NCI-H1417 (cell line): ENCODE measurements at regions not wholly inside any gene's neighbourhood (a gene's known extent, or its start where the extent isn't known, plus 50 kb on each side); places are given as distances from the start of the nearest gene placed in this dataset.
A peak's percentile ranks its signal among the peaks of the same experiment; 100 is the strongest.
"Not testable (repeated sequence)": the region's sequence is repeated elsewhere in the genome, so short reads cannot be mapped to it uniquely, and the experiment has no call there.

Experiments
- DNase-seq, 3 experiments: peaks; one replicate each; lab custom pipeline; 2025; lab: John Stamatoyannopoulos, UW

DNA sequence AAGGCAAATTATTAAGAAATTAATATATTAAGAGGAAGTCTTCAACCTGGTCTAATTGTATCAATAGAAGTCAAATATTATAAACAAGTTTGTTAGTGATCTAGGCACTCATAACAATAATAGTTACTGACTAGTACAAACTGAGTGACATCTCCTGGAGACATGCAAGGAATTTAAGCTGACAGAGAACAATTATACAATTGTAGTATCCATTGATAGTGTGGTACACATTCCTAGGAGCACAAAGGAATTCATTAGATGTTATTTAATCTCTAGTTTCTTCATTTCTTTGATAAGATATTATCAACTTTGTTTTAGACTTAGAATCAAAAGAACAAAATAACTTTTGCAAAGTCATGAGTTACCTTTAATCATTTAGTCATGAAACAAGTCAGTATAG is 1048.6 kb downstream of the PCDH7 start:
- DNase-seq, result no peak

DNA sequence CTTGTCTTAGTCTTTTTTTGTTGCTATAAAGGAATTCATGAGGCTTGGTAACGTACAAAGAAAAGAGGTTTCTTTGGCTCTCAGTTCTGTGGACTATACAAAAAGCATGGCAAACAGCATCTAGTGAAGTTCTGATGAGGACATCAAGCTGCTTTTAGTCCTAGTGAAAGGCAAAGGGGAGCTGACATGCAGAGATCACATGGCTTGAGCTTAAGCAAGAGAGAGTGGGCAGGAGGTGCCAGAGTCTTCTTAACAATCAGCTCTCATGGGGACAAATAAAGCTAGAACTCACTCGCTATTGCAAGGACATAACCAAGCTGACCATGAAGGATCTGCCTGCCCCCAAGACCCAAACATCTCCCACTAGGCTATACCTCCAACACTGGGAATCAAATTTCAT is 1063.1 kb downstream of the PCDH7 start:
- no peak for DNase-seq

GRCh38 chr4:31784558-31784957 is 1064.4 kb downstream of the PCDH7 start:
- no peak for DNase-seq

- no peak for DNase-seq
These were observed 1067.5 kb downstream of the PCDH7 start for GRCh38 chr4:31787701-31788100.

DNA sequence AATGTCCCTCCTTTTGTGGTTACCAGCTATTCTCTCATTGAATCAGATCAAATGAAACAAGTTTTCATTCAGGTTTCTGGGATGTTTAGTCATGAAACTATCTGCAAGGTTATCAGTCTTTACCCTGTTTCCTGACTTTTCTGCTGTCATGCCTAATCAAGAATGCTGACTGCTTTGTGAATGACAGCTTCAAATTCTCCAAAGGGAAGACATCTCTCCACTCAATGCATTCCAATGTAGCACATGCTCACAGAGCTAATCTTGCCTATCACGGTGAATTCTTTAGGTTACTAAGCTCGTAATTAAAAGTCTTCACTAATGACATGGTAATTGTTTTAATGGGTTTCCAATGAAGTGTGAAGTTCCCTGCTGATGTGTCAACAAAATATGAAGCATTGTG is 1068.5 kb downstream of the PCDH7 start:
- DNase-seq, result peak in 1 of 3 experiments; percentile 25

DNA sequence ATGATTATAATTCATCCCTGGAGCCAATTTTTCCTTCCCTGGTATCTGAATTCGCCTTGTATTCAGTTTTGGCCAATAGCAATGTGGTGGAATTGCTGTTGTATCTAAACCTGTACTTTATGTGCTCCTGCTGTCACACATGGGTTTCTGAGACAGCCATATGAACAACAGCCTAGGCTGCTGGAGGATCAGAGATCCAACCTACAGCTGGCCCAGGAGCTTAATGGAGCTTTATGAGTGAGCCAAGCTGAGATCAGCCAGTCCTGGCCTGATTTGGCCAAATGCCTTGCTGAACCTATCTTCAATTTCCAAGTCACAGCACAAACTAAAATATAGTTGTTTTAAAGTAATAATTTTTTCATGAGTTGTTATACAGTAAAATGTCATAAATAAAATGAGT is 1071.5 kb downstream of the PCDH7 start:
- DNase-seq, result no peak

DNA sequence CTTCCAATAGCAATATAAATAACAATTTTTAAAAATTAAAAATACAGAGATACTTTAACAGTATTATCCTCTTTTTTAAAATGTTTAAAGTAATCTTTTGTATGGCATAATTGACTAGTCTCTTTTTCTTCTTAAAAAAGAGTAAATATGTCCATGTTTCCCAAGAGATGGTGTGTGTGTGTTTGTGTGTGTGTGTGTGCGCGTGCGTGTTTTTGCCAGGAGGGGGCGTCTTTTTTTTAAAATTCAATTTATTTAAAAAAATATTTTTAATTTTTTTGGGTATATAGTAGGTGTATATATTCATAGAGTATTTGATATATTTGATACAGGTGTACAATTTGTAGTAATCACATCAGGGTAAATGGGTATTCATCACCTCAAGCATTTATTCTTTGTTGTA is 1073.7 kb downstream of the PCDH7 start:
- DNase-seq, result no peak

DNA sequence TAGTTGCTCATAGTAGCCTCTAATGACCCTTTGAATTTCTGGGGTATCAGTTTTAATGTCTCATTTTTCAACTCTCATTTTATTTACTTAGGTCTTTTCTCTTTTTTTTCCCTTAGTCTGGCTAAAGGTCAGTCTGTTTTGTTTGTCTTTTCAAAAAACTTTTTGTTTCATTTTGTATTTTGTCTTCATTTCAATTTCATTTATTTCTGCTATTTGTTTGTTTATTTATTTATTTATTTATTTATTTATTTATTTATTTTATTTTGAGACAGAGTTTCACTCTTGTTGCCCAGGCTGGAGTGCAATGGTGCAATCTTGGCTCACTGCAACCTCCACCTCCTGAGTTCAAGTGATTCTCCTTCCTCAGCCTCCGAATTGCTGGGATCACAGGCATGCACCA is 1076.9 kb downstream of the PCDH7 start:
- DNase-seq, result not testable (repeated sequence)

GRCh38 chr4:31803526-31804195 is 1083.5 kb downstream of the PCDH7 start:
- DNase-seq, result no peak

- no peak for DNase-seq
These were observed 1086.9 kb downstream of the PCDH7 start for GRCh38 chr4:31807036-31807435.

DNA sequence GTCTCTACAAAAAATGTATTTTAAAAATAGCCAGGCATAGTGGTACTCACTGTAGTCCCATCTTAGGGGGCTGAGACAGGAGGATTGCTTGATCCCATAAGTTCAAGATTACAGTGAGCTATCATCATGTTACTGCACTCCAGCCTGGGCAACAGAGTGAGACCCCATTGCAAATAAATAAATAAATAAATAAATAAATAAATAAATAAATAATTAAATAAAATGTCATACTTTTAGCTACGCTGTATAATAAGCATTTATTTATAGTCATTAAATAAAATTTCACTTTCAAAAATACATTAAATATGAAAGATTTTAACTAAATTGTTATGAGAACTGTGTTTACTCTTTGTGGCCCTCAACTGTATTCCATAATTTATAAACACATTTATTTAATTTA is 1124.2 kb downstream of the PCDH7 start:
- DNase-seq, result no peak

DNA sequence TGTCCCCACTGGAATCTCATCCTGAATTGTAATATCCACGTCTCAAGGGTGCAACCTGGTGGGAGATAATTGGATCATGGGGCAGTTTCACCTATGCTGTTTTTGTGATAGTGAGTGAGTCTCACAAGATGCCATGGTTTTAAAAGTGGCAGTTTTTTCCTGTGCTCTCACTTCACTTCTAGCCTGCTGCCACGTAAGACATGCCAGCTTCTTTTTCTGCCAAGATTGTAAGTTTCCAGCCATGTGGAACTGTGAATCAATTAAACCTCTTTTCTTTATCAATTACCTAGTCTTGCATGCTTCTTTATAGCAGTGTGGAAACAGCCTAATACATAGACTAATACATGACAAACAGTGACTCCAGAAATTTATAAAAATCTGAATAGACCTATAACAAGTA is 1131.8 kb downstream of the PCDH7 start:
- DNase-seq, result no peak

- DNase-seq, result no peak
These were observed 1157.3 kb downstream of the PCDH7 start for GRCh38 chr4:31877429-31877828.

DNA sequence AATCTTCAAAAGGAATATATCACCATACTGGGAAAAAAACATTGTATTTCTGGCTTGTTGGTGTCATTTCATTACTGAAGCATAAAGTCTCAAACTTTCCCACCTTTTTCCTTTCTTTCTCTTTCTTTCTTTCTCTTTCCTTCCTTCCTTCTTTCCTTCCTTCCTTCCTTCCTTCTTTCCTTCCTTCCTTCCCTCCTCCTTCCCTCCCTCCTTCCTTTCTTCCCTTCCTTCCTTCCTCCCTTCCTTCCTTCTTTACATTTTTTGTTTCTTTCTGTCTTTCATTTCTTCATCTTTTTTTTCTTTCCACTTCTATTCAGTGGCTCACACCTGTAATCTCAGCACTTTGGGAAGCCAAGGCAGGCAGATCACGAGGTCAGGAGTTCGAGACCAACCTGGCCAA is 1160.7 kb downstream of the PCDH7 start:
- DNase-seq, result not testable (repeated sequence)

GRCh38 chr4:31896349-31896748 is 1176.2 kb downstream of the PCDH7 start:
- no peak for DNase-seq

GRCh38 chr4:31905363-31905762 is 1185.2 kb downstream of the PCDH7 start:
- no peak for DNase-seq

GRCh38 chr4:31908261-31908660 is 1188.1 kb downstream of the PCDH7 start:
- DNase-seq, result peak in 1 of 3 experiments; percentile 9

DNA sequence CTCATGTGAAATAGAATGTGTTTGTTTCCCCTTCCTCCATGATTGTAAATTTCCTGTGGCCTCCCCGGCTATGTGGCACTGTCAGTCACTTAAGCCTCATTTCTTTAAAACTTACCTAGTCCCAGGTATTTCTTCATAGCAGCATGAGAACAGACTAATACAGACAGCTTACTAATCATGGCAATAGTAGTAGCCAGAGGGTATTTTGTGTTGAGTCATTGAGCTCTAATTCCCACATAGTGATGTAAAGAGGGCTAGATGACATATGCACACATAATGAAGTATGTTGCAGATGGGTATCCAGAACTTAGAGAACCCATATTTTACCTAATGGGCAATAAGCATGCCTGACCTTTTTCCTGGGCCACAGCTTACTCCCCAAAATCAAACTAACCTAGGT is 1197.2 kb downstream of the PCDH7 start:
- no peak for DNase-seq

- DNase-seq, result no peak
These were observed 1198.7 kb downstream of the PCDH7 start for GRCh38 chr4:31918891-31919290.

GRCh38 chr4:31923634-31924033 is 1203.5 kb downstream of the PCDH7 start:
- DNase-seq, result no peak

DNA sequence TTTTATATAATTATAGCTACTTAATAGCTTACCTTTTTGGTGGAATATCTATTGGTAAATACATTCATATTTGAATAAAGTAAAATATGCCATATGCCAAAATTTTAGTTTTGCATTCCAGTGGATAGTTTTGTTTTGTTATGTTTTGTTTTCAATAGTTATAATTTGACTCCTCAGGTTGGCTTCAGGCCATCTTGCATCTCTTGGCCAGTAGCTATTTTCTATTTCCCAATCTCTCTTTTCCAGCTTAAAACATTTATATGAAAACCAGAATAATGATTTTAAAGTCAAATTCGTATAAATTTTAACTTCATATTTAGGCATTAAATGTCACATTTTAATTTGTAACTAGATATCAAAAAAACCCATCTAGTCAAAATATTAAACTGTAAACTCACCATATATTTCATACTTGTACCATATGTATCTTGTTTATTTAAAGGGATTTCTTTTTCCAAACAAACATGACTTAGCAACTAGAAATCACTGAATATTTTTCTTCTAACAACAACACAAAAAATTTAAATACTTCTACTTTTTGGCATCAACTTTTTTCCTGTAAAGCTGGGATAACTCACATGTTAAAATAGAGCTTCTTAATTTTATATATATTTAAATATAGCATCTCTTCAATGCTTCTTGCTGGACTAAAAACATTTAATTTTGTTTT is 1209.6 kb downstream of the PCDH7 start:
- DNase-seq, result no peak

- DNase-seq, result no peak
These were observed 1226.3 kb downstream of the PCDH7 start for GRCh38 chr4:31946456-31946855.

DNA sequence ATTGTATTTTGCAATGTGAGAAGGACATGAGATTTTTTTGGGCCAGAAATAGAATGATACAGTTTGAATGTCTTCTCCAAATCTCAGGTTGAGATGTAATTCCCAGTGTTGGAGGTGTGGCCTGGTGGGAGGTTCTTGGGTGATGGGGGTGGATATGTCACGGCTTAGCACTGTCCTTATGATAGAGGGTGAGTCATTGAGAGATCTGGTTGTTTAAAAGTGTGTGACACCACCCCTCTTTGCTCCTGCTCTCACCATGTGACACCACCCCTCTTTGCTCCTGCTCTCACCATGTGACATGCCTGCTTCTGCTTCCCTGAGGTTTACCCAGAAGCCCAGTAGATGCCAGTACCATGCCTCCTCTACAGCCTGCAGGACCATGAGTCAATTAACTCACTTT is 1226.9 kb downstream of the PCDH7 start:
- no peak for DNase-seq

- DNase-seq, result no peak
These were observed 1228.9 kb downstream of the PCDH7 start for GRCh38 chr4:31949045-31949444.
